Muscle of leg (tissue), 3 donors: ENCODE measurements at regions not wholly inside any gene's neighbourhood (a gene's known extent, or its start where the extent isn't known, plus 50 kb on each side); places are given as distances from the start of the nearest gene placed in this dataset.
A peak's percentile ranks its signal among the peaks of the same experiment; 100 is the strongest.
"Not testable (repeated sequence)": the region's sequence is repeated elsewhere in the genome, so short reads cannot be mapped to it uniquely, and the experiment has no call there.

Source experiments
- DNase-seq: peaks from one replicate; pipeline ENCODE4 v3.0.0; 2013
- H3K27ac ChIP-seq: one replicate; pipeline ENCODE4 v1.5.1; 2013; ENCODE audit warnings: mild to moderate bottlenecking, low read length, control low read depth
- H3K27me3 ChIP-seq: one replicate; pipeline ENCODE4 v1.6.1; 2013; ENCODE audit warnings: low read length; ENCODE audit not compliant: control insufficient read depth, insufficient read depth
- H3K36me3 ChIP-seq: one replicate; pipeline ENCODE4 v1.6.1; 2013; ENCODE audit warnings: low read length; ENCODE audit not compliant: control insufficient read depth, insufficient read depth
- H3K4me1 ChIP-seq: one replicate; pipeline ENCODE4 v1.6.1; 2013; ENCODE audit warnings: low read length; ENCODE audit not compliant: control insufficient read depth, insufficient read depth
- H3K4me3 ChIP-seq: one replicate; pipeline ENCODE4 v1.5.1; 2013; ENCODE audit warnings: low read length, control low read depth
- H3K9me3 ChIP-seq: replicated peaks from 2 replicates; pipeline ENCODE4 v1.6.1; 2013; ENCODE audit warnings: low read depth, low read length; ENCODE audit not compliant: control insufficient read depth
- WGBS: methylation state at CpG from one replicate; pipeline ENCODE4 v1.1.5; 2013; ENCODE audit warnings: missing lambda C conversion rate; ENCODE audit not compliant: insufficient coverage; 5-methylcytosine and 5-hydroxymethylcytosine counted together

- DNase-seq, result no peak
- H3K4me3 ChIP-seq, result no peak overlapping the region
- no peak overlapping the region for H3K27ac ChIP-seq
- H3K27me3 ChIP-seq, result no peaks in the 10 kb centered on the region
- H3K4me1 ChIP-seq, result no peaks in the 10 kb centered on the region
- H3K9me3 ChIP-seq, result no peaks in the 10 kb centered on the region
- H3K36me3 ChIP-seq, result no peaks in the 10 kb centered on the region
- WGBS, result 87% methylated on average over 13 of the region's 17 CpGs
These were observed 288.9 kb downstream of the RDH14 start for GRCh38 chr2:18271370-18272147.

GRCh38 chr2:18268400-18268799, 292.1 kb downstream of the RDH14 start:
- H3K9me3 ChIP-seq, result peaks cover 2% of the 10 kb centered on the region
- no peak overlapping the region for H3K4me3 ChIP-seq
- H3K36me3 ChIP-seq, result no peaks in the 10 kb centered on the region
- H3K27me3 ChIP-seq, result no peaks in the 10 kb centered on the region
- no peak overlapping the region for H3K27ac ChIP-seq
- H3K4me1 ChIP-seq, result no peaks in the 10 kb centered on the region
- no peak for DNase-seq
- no CpG with 5 or more reads among the region's 3 CpGs for WGBS

GRCh38 chr2:18267501-18267900, 293.0 kb downstream of the RDH14 start:
- DNase-seq, result no peak
- WGBS, result 100% methylated on average over 1 of the region's 1 CpG
- Histone ChIP-seq H3K4me1 (no peaks in the 10 kb centered on the region), H3K4me3 (no peak overlapping the region), H3K27ac (no peak overlapping the region), H3K27me3 (no peaks in the 10 kb centered on the region), H3K36me3 (no peaks in the 10 kb centered on the region), H3K9me3 (peaks cover 2% of the 10 kb centered on the region)

- H3K9me3 ChIP-seq, result not testable (repeated sequence)
- 66% methylated on average over 8 of the region's 8 CpGs for WGBS
These were observed 293.8 kb downstream of the RDH14 start for GRCh38 chr2:18266699-18267098.

GRCh38 chr2:18265614-18266586, 294.6 kb downstream of the RDH14 start:
- Histone ChIP-seq H3K36me3 (no peaks in the 10 kb centered on the region), H3K4me1 (no peaks in the 10 kb centered on the region), H3K27ac (no peak overlapping the region), H3K27me3 (no peaks in the 10 kb centered on the region), H3K9me3 (peaks cover 2% of the 10 kb centered on the region), H3K4me3 (no peak overlapping the region)
- no CpG with 5 or more reads among the region's 7 CpGs for WGBS
- no peak for DNase-seq

More at GRCh38 chr2:18266699-18267098, 293.8 kb downstream of the RDH14 start:
- not testable (repeated sequence) for H3K27me3 ChIP-seq, H3K27ac ChIP-seq, H3K4me3 ChIP-seq, H3K4me1 ChIP-seq, H3K36me3 ChIP-seq
- DNase-seq, result peak; percentile 21

GRCh38 chr2:18262601-18263000, 297.9 kb downstream of the RDH14 start:
- Histone ChIP-seq H3K36me3 (no peaks in the 10 kb centered on the region), H3K27me3 (no peaks in the 10 kb centered on the region), H3K4me1 (no peaks in the 10 kb centered on the region), H3K27ac (no peak overlapping the region), H3K9me3 (peaks cover 2% of the 10 kb centered on the region), H3K4me3 (no peak overlapping the region)
- WGBS, result no CpG with 5 or more reads among the region's 4 CpGs
- no peak for DNase-seq

- Histone ChIP-seq H3K9me3 (no peaks in the 10 kb centered on the region), H3K4me1 (no peaks in the 10 kb centered on the region), H3K27me3 (no peaks in the 10 kb centered on the region), H3K27ac (no peak overlapping the region), H3K36me3 (no peaks in the 10 kb centered on the region), H3K4me3 (no peak overlapping the region)
- DNase-seq, result no peak
- 75% methylated on average over 5 of the region's 5 CpGs for whole genome bisulfite sequencing
These were observed 306.7 kb downstream of the RDH14 start for GRCh38 chr2:18253686-18254197.

- Histone ChIP-seq H3K4me3 (no peak overlapping the region), H3K27me3 (no peaks in the 10 kb centered on the region), H3K27ac (no peak overlapping the region), H3K9me3 (no peaks in the 10 kb centered on the region), H3K4me1 (no peaks in the 10 kb centered on the region), H3K36me3 (no peaks in the 10 kb centered on the region)
- DNase-seq, result no peak
- WGBS, result no CpG with 5 or more reads among the region's 2 CpGs
These were observed 309.0 kb downstream of the RDH14 start for GRCh38 chr2:18251486-18251885.

GRCh38 chr2:18247282-18248110, 313.0 kb downstream of the RDH14 start:
- Histone ChIP-seq H3K27me3 (no peaks in the 10 kb centered on the region), H3K4me1 (peaks cover 16% of the 10 kb centered on the region), H3K9me3 (no peaks in the 10 kb centered on the region), H3K4me3 (no peak overlapping the region), H3K36me3 (no peaks in the 10 kb centered on the region), H3K27ac (no peak overlapping the region)
- DNase-seq, result no peak
- WGBS, result no CpG with 5 or more reads among the region's 7 CpGs
